ENCODE measurements at regions not wholly inside any gene's neighbourhood (a gene's known extent, or its start where the extent isn't known, plus 50 kb on each side); places are given as distances from the start of the nearest gene placed in this dataset.

- TF ChIP-seq ZNF609 (CRISPR knock-in tag; IDR thresholded peaks at IDR 0.05; ENCODE audit: borderline replicate concordance) (no peak), SMAD1 (IDR thresholded peaks at IDR 0.05; ENCODE audit: low read depth, low read length, partially characterized antibody) (no peak), ZNF668 (CRISPR knock-in tag; IDR thresholded peaks at IDR 0.05) (no peak), POLR2AphosphoS5 (IDR thresholded peaks at IDR 0.05; ENCODE audit: control insufficient read depth, insufficient read depth, low read depth, low read length) (no peak), ZNF384 (IDR thresholded peaks at IDR 0.05; ENCODE audit: low read depth, low read length) (no peak), ZNF444 (CRISPR knock-in tag; IDR thresholded peaks at IDR 0.05) (no peak), VEZF1 (CRISPR knock-in tag; IDR thresholded peaks at IDR 0.05) (no peak), GMEB1 (CRISPR knock-in tag; IDR thresholded peaks at IDR 0.05) (no peak), MTA2 (IDR thresholded peaks at IDR 0.05; ENCODE audit: low read depth) (no peak)
Measured at GRCh38 chr2:139194546-139194945, 414.4 kb upstream of the NXPH2 start (continued).
